Fibroblast of skin of right quadriceps (primary cell): ENCODE measurements at regions not wholly inside any gene's neighbourhood (a gene's known extent, or its start where the extent isn't known, plus 50 kb on each side); places are given as distances from the start of the nearest gene placed in this dataset.
"Not testable (repeated sequence)": the region's sequence is repeated elsewhere in the genome, so short reads cannot be mapped to it uniquely, and the experiment has no call there.

Source experiments
- DNase-seq: peaks from one replicate; pipeline ENCODE4 v3.0.0-alpha.2; 2013

DNA sequence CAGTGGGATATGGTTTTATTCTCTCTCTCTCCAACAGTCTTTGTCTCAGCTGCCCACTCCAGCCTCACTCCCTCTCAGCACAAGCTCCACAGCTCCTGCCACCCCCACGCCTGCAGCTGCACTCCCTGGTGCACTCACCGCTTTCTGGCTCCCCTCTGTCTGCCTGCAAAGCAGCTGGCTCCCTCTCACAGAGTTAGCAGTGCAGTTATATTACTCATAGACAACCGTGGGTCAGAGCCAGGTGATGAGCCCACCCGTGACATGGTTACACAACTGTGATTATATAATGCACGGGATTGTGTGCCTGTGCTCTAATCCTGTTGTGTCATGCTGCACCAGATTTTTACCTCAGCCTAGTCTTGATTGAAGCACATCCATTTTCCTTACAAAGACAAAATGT is 276.9 kb upstream of the CHAC2 start:
- peak; percentile 32 for DNase-seq

DNA sequence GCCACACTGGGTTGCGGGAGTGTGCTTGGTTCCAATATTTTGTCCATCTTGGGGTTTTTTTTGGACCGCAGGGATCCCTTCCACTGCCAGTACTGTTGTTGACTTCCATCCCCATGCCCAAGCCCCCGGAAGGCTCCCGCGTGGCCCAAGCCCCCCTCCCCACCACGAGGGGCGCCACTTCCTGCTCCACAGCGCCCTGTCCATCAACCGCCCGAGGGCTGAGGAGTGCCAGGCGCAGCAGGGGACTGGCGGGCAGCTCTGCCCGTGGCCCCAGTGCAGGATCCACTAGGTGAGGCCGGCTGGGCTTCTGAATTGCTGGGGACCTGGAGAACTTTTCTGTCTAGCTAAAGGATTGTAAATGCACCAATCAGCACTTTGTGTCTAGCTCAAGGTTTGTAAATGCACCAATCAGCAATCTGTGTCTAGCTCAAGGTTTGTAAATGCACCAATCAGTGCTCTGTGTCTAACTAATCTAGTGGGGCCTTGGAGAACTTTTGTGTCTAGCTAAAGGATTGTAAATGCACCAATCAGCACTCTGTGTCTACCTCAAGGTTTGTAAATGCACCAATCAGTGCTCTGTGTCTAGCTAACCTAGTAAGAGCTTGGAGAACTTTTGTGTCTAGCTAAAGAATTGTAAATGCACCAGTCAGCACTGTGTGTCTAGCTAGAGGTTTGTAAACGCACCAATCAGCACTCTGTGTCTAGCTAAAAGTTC is 281.3 kb upstream of the CHAC2 start:
- not testable (repeated sequence) for DNase-seq

- DNase-seq: no peak
Measured at GRCh38 chr2:53485021-53485728, 282.4 kb upstream of the CHAC2 start.

GRCh38 chr2:53484531-53484930 is 283.1 kb upstream of the CHAC2 start:
- no peak for DNase-seq

GRCh38 chr2:53477517-53477916 is 290.1 kb upstream of the CHAC2 start:
- no peak for DNase-seq

DNA sequence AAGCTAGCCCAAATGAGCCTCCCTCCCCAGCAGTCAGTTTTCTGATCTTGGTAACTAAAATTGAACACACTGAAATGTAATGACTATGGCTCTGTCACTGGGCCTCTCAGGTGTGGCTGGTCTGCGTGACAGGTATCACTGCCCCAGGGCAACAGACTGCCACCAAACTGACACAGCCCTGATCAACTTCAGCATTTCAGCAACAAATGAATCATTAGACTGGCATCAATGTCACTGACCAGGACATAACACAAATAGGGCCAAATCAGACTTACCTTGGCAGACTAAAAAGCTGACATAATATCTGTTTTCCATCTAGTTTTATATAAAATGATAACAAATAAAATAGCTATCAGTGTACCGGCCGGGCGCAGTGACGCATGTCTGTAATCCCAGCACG is 290.8 kb upstream of the CHAC2 start:
- DNase-seq: no peak

DNA sequence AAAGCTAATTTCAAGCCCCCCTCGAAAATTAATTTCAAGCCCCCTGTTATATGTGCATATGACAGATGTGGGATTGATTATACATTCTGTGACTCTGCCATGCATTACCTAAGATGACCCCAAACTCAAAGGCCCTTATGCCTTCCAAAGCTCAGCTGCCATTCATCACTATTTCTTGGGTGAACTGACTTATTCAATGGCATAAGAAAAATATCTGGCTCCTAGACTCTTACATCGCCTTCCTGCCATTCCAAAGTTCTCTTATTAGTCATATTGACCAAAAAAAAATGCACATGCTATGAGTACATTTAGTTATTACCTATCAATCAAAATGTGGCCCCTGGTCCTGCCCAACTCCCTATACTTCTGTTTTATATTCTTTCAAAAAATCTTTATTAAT is 291.8 kb upstream of the CHAC2 start:
- DNase-seq: peak; percentile 8

DNA sequence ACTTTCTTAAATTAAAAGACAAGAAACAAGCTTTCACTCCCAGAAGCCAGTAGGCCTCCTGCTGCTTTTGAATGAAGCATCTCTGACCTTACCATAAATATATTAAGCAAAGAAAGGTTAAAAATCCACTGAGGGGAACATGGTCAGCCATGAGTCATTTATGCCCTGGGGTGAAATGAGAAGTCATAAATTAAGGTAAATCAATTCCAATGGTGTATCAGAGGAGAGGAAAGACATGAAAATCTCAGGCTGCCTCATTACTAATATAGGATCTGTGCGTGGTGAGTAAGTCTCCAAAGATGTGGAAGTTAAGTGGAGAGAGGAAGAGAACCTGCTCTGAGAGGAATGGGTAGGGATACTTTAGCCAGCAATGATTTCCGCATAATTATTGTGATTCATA is 292.3 kb upstream of the CHAC2 start:
- DNase-seq: peak; percentile 61

GRCh38 chr2:53474914-53475313 is 292.7 kb upstream of the CHAC2 start:
- DNase-seq: no peak

- DNase-seq: no peak
Measured at GRCh38 chr2:53473775-53474311, 293.8 kb upstream of the CHAC2 start.

- no peak for DNase-seq
Measured at GRCh38 chr2:53473236-53473635, 294.4 kb upstream of the CHAC2 start.

DNA sequence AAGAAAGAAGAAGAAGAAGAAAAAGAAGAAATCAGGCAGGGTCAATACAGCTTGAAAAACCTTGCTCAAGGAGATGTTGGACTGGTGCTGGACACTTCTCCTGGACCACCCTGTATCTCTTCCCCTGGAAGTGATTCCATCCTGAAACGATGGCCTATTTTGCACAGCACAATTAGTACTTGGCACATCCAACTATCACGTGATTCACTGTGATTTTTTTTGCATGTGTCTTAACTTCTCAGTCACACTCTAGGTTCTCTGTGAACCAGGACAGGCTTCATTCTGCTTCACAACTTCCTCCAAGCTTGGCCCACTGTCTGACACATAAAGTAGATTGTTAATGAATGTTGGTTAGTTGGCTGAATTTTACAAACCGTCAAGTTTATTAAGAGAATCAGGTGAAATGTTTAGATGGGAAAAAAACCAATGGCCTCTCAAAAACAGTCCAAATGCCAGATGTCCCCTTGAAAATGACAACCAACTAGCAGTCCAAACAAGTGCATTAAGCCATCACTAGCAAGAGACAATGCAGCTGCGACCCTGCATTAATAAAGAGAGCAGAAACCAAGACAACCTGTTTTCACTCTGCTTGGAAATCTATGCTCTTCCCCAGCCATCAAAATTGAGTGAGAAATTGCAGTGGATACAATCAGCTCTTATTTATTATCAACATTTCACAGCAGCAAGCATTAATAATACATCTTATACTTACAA is 300.0 kb upstream of the CHAC2 start:
- DNase-seq: no peak

DNA sequence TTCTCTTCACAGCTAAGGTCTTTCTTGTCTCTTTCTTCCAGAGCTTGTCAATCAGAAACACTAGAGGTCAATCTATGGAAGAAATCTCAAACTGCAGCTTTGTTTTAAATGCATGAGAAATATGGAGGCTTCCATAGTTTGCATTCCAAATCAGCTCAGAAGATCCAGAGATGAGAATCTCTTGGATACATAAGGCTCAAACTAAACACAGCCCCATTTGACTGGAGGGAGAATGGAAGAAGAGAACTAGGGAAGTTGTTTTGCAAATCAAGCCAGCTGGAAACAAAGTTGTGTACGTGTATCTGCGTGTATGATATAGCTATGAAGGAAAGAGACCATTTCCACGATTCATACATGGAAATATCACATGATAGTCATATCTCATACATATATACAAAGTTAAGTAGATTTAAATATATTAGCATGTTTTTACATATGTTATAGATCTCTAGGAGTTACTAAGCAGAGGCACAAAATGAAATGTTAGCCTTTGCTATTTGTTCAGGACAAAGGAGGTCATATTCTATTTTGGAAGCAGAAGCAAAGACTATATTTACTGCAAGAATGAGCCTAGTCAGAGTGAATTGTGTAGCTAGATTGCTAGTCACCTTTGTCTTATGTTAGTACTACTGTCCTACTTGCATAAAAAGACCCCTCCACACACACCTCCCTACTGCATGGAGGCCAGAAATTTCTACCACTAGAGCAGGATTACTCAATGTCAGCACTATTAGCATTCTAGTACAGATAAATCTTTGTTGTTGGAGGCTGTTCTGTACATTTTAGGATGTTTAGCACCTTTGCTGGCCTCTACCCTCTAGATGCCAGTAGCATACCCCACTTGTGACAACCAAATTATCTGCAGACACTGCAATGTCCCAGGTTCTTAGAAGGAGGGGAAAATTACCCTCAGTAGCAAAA is 303.5 kb upstream of the CHAC2 start:
- no peak for DNase-seq

DNA sequence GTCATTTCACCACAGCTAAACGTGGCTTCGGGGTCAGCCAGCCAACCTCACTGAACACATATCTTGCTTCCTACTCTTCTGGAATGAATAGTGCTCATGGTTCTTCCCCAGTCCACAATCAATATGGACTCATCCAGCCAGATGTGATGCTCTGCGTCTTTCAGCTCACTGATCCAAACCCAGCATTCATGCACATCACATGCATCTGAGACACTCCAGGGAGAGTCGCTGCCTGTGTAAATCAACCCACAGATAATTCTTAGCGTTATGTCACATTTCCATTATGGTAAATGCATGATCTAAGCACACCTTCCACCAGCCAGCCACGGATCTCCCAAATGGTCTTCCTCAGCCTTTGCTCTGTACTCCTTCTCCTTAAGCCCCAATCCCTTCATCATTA is 306.7 kb upstream of the CHAC2 start:
- no peak for DNase-seq

DNA sequence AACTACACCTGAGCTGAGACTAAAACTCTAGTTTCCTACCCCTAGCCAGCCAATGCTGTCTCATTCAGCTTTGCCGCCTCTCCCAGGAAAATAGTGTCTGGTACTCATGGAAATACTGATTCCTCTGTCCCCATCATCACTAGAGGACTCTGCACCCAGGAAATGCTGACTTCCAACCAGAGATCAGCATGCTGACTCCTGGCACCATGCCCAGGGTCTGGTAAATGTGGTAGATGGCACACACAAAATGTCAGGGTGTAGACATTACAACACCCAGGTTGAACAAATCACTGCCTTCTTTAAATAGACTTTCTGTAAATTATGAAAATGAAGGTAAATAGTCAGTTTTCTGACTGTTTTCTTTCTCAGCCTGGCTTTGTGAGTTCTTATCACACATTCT is 307.3 kb upstream of the CHAC2 start:
- no peak for DNase-seq

DNA sequence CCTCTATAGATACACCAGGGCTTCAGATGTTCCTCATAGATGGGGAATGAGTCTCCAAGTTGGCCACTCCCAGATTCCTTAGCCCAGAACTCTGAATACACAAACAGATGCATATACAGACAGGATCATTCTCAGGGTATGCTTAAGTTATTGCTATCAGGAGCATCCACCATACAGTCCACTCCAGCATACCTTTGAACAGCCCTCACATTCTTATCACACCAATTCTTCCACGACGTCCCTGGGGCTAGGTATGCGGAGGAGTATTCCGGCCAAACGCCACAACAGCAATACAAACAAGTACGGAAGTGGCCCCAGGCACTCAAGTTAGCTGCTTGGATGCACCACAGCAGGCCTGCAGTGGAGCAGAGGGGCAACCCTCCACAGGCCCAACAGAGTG is 312.5 kb upstream of the CHAC2 start:
- DNase-seq: no peak

DNA sequence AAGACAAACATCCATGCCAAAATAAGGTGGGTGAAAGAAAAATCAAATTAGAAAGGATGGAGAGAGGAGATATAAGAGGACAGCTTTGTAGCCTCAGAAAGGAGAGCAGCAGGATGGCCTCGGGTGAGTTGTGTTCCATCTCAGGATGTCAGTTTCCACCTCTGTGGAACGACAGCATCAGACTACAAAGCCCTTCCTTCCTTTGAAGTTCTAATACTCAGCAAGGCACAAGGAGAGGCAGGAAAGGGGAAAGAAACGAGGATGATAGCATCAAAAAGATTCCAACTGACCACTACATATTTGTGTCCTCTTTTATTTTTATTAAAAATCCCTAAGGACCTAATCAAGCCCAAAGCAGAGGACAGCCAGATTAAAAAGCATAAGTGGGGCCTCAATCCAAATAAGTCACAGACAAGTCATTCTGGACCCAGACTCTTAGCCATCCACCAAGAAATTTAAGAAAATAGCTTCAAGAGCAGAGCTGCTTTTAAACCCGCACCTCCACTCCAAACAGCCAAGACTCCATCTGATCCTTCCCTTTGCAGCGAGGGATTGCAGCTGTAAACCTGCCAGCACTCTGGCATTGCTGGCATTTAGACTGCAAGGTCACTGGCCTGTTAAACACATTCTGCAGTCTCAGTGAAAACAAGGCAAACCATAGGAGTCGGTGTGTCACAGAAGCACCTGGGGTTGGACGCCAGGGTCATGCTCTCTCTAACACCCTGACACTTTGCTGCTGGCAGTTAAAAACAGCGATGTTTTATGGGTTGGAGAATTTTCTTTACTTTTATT is 314.5 kb upstream of the CHAC2 start:
- DNase-seq: no peak

DNA sequence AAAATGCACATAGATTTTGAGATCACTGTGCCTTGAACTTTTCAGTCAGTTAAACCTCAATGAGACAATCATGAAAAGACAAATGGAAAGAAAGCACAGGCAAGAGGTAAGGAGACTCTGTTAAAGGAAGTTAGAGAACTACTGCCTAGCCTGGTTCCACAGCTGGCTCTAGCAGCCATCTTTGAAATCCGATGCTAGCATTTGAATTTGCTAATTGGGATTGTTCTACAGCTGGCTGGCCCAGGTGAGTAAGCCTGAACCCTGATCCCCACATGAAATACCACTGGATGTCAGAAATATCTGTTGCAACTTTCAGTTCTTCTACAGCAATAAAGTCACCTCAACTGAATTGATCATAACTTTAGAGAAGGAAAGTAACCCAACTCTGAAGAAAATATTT is 315.2 kb upstream of the CHAC2 start:
- no peak for DNase-seq

DNA sequence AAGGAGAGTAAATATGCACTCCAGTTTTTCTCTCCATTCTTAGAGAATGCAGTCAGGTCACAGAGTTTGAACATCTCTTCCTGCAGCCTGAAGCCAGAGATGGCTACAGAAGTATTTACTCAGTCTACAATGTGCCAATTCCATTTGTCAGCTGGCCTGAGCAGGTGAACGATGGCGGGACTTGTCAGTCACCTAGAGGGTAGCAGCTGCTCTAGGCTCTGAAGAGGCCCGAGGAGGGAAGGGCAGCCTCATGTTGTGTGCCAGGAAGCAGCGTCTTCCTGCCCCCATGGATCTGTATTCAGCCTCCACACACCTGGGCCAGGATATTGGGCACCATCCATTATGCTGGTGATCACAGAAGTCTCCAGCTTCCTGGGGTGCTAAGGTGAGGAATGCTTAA is 316.7 kb upstream of the CHAC2 start:
- no peak for DNase-seq

DNA sequence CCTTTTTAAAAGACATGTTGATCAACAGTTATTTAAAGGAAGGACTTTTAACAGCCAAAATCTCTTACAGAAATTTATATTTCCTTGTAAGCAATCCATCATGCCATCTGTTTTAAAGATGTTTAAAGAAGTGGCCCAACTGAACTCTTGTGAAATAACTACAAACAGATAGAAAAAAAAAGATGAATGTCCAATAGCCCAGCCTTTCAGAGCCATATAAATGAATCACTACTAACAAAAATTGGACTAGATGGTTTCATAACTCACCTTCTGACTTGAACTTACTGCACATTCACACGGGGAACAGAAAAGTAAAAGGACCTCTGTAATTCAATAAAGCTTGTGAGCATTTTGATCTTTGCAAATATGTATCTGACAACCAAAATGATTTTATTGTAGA is 319.0 kb upstream of the CHAC2 start:
- DNase-seq: no peak

GRCh38 chr2:53448086-53448485 is 319.5 kb upstream of the CHAC2 start:
- DNase-seq: no peak
